ENCODE measurements at regions not wholly inside any gene's neighbourhood (a gene's known extent, or its start where the extent isn't known, plus 50 kb on each side); places are given as distances from the start of the nearest gene placed in this dataset.

- Mint-ChIP-seq H3K4me3 (no peak overlapping the region), H3K9me3 (no peaks in the 10 kb centered on the region), H3K27ac (no peak overlapping the region), H3K36me3 (no peaks in the 10 kb centered on the region), H3K4me1 (peaks cover 3% of the 10 kb centered on the region; the same call in 1 of the 2 replicates), H3K27me3 (ENCODE audit: low read depth) (no peaks in the 10 kb centered on the region)
- DNase-seq (ENCODE audit: low spot score), result no peak
- TF ChIP-seq HMGA2 (CRISPR knock-in tag; IDR thresholded peaks at IDR 0.05), result no peak
- TF ChIP-seq CTCF (IDR thresholded peaks at IDR 0.05), result no peak
- ChIA-PET POLR2A (no interaction called here), CTCF (no interaction called here)
- ATAC-seq, result no peak
Observed at GRCh38 chr13:58721273-58721672, 1089.7 kb downstream of the PCDH17 start.

- CTCF ChIA-PET, result no interaction called here
- TF ChIP-seq ZNF317 (CRISPR knock-in tag; IDR thresholded peaks at IDR 0.05; ENCODE audit: borderline replicate concordance, low read depth) (no peak), PRDM15 (CRISPR knock-in tag; IDR thresholded peaks at IDR 0.05) (no peak), STAT6 (CRISPR knock-in tag; conservative IDR thresholded peaks at IDR 0.05; ENCODE audit: low read depth) (no peak), GTF2I (CRISPR knock-in tag; conservative IDR thresholded peaks at IDR 0.05) (no peak), SMAD3 (CRISPR knock-in tag; IDR thresholded peaks at IDR 0.05; ENCODE audit: borderline replicate concordance) (no peak), ZSCAN18 (CRISPR knock-in tag; IDR thresholded peaks at IDR 0.05) (no peak), USF1 (CRISPR knock-in tag; IDR thresholded peaks at IDR 0.05) (no peak), KAT7 (CRISPR knock-in tag; IDR thresholded peaks at IDR 0.05; ENCODE audit: borderline replicate concordance) (no peak), ERG (CRISPR knock-in tag; IDR thresholded peaks at IDR 0.05) (no peak), SP1 (CRISPR knock-in tag; conservative IDR thresholded peaks at IDR 0.05) (no peak), ZNF219 (CRISPR knock-in tag; IDR thresholded peaks at IDR 0.05; ENCODE audit: borderline replicate concordance) (no peak), E2F5 (CRISPR knock-in tag; IDR thresholded peaks at IDR 0.05) (no peak), CREB1 (CRISPR knock-in tag; IDR thresholded peaks at IDR 0.05) (no peak), MLX (CRISPR knock-in tag; IDR thresholded peaks at IDR 0.05) (no peak)
- no peak overlapping the region for H3K4me3 Mint-ChIP-seq
Observed at GRCh38 chr13:58728126-58728525, 1096.6 kb downstream of the PCDH17 start.

More at GRCh38 chr13:58728126-58728525, 1096.6 kb downstream of the PCDH17 start:
- POLR2A ChIA-PET, result no interaction called here
- ATAC-seq (no peak), DNase-seq (ENCODE audit: low spot score) (no peak)
- Mint-ChIP-seq H3K27me3 (ENCODE audit: low read depth) (no peaks in the 10 kb centered on the region), H3K4me1 (peaks cover 30% of the 10 kb centered on the region), H3K36me3 (no peaks in the 10 kb centered on the region), H3K27ac (no peak overlapping the region; the same call in 1 of the 2 replicates), H3K9me3 (peaks cover 9% of the 10 kb centered on the region)

Measured in WTC11 (cell line).